ENCODE measurements at regions not wholly inside any gene's neighbourhood (a gene's known extent, or its start where the extent isn't known, plus 50 kb on each side); places are given as distances from the start of the nearest gene placed in this dataset.

GRCh38 chr13:44692173-44692713, 116.1 kb upstream of the TSC22D1 start:
- TF ChIP-seq ZBTB33 (IDR thresholded peaks at IDR 0.05) (no peak), RAD21 (IDR thresholded peaks at IDR 0.05) (no peak), CTCF (IDR thresholded peaks at IDR 0.05; ENCODE audit: low read depth, low read length, missing input control) (no peak), MAX (IDR thresholded peaks at IDR 0.05) (no peak), YY1 (IDR thresholded peaks at IDR 0.05) (no peak)

All from liver (tissue), 3 donors.